GM18858 (cell line): ENCODE measurements at regions not wholly inside any gene's neighbourhood (a gene's known extent, or its start where the extent isn't known, plus 50 kb on each side); places are given as distances from the start of the nearest gene placed in this dataset.

ENCODE experiments used
- ATAC-seq: cut with Tn5 transposase; IDR thresholded peaks from one replicate; pipeline ENCODE4 v1.9.1; 2021; ENCODE audit not compliant: unreplicated experiment

DNA sequence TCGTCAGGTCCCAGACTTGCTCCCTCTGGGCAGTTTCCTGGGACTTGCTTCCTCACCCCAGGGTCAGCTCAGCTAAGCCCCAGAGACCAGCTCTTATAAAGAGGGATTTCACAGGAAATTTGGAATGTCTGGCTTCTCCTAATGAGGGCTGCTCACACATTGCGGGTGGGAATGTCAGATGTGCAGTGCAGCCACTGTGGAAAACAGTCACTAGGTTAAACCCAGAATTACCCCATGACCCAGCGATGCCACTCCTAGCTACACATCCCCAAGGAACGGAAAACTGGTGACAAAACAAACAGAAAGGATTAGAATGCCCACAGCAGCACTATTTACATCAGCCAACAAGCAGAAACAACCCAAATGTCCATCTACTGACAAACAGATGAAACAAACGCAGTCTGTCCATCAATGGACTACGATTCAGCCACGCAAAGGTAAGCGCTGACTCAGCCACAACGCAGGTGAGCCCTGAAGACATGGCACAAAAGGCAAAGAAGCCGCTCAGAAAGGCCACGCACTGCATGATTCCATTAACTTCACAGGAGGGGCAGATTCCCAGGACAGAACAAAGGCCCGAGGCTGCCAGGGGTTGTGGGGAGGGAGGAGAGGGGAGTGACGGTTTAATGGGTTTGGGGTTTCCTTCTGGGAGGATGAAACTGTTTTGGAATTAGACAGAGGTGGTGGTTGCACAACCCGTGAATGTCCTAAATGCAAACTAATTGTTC is 63.0 kb downstream of the NCOR2 start:
- no peak for ATAC-seq

GRCh38 chr12:124503305-124503704 is 64.1 kb downstream of the NCOR2 start:
- ATAC-seq, result no peak

- no peak for ATAC-seq
These were observed 65.0 kb downstream of the NCOR2 start for GRCh38 chr12:124502379-124502778.

GRCh38 chr12:124501827-124502226 is 65.6 kb downstream of the NCOR2 start:
- no peak for ATAC-seq

DNA sequence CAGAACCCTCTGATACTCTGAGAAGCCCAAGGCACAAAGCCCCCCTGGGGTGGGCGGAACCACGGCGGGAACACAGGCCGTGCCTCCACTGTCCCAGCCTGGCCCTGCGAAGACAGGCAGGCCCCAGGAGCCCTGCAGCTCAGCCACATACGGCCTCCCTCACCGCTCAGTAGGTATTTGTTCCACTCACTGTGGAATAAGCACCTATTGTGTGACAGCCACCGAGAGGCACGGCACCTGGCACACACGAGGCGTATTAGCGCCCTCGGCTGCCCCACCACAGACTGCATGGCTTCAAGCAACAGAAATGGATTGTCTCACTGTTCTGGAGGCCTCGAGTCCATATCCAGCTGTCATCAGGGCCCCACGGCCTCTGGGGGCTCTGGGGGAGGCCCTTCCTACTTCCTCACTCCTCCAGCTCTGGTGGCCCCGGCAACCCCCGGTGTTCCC is 66.3 kb downstream of the NCOR2 start:
- ATAC-seq, result no peak

DNA sequence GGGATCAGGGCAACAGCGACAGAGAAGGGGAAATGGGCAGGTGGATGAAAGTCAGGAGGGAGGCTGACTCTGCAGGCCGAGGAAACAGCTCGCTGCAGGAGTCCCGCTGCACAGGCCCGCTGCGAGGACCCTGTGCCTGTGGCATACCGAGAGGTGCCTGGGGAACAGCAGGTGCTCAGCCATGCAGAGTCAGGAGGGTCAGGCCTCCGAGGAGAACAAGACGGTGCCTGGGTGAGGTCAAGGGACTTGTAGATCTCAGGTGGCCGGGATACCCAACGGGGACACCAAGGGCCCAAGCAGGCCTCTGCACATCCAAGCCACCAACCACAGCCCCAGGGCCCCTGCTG is 67.5 kb downstream of the NCOR2 start:
- no peak for ATAC-seq

GRCh38 chr12:124499190-124499753 is 68.1 kb downstream of the NCOR2 start:
- ATAC-seq, result no peak

DNA sequence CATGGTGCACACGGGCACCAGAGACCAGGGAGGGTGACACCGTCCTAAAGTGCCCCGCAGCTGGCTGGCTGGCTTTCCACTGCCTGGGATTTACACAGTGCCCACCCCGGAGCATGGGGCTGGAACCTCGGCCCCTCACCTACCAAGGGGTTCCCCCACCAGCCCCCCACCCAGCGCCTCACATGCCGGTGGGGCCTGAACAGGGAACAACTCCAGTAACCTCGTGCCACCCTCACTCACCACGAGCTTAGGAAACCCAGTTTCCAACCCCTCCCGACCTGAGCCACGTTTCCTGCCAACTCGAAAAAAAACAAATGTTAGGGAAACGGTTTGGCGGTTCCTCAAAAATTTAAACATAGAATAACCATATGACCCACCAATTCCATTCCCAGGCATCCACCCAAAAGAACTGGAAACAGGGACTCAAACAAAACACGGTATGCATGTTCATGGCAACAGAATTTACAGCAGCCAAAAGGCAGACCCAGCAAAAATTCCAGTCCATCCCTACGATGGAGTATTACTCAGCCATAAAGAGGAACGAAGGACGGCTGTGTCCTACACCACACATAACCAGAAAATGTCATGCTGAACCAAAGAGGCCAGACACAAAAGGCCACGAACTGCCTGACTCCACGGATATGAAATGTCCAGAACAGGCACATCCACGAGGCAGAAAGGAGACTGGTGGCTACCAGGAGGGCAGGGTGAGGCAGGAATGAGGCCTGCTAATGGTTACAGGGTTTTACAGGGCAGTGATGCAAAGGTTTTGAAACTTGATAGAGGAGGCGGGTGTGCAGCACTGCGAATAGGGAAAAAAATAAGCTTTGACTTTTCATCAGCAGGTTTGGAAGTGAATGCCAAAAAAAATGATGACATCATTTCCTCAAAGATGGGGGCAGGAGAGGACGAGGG is 68.9 kb downstream of the NCOR2 start:
- ATAC-seq, result no peak

DNA sequence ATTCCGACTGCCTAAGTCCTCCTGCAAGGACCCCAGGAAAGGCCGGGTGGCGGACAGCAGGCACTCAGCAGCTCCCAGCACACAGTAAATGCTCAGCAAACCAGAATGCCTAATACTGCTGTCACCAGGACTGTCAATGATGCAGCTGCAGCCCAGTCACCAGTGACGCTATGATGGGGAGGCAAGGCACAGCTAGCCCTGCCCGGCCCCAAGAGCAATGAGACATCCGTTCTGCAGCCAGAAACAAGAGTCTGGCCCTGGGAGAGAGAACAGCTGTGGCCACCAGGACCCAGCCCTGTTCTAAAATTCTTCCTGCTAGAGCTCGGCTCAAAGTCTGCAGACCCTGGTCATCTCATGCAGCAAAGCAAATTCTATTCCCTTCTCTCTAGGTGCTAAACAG is 69.8 kb downstream of the NCOR2 start:
- no peak for ATAC-seq

- ATAC-seq, result no peak
These were observed 70.4 kb downstream of the NCOR2 start for GRCh38 chr12:124497039-124497438.

DNA sequence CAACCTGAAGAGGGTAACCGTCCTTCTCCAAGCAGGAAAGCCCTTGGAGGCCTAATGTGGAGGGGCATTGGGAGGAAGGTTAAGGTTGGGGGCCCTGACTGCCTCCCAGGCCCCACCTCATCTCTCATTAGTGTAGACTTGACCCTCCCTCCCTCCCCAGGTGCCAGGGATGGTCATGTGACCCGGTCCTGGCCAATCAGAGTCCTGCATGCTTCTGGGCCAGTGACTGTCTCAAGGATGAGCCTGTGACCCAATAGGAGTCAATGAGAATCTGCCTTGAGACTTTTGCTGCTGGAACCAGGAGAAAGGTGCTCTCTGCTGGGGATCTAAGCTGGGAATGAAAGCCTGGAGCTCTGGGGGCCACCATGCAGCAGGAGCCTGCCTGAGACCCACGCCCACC is 70.8 kb downstream of the NCOR2 start:
- no peak for ATAC-seq

- no peak for ATAC-seq
These were observed 72.0 kb downstream of the NCOR2 start for GRCh38 chr12:124495194-124495983.

GRCh38 chr12:124494751-124495129 is 72.7 kb downstream of the NCOR2 start:
- no peak for ATAC-seq

DNA sequence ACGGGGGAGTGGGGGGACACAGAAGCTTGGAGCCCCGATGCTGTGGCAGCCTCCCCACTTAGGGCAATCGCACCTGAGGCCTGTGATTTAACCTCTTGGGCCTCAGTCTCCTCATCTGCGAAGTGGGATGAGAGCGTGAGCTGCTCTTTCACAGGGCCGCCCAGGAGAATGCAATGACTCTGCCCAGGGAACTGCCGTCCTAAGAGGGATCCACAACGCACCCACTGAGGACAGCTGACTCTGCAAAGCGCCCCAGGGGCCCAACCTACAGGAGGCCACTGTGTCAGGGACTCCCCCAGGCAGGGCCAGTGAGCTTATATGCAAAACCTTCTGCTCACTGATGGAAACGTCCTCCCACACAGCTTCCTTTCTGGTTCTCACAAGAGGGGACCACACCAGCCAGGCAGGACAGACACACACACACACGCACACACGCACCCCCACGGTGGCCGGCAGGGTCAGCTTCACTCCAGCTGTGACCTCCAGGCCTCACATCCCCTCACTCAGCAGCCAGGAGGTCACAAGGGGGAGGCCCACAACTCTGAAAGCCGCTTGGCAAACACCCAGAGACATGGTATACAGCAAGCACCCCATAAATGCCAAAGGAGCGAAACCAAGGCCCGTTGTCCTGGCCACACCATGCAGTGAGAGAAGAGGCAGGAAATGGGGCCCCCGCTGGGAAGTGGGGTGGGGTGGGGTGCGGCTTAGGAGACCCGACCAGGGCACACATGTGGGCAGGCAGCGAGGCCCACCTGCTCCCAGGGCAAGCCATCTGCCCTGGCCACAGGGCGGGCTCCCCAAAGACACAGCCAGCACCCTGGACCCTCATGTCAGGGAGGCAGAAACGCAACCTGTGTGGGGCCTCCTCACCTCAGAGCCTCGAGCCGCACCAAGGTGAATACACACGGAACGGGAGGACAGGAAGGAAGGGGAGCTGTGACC is 73.3 kb downstream of the NCOR2 start:
- ATAC-seq, result peak; percentile 91

DNA sequence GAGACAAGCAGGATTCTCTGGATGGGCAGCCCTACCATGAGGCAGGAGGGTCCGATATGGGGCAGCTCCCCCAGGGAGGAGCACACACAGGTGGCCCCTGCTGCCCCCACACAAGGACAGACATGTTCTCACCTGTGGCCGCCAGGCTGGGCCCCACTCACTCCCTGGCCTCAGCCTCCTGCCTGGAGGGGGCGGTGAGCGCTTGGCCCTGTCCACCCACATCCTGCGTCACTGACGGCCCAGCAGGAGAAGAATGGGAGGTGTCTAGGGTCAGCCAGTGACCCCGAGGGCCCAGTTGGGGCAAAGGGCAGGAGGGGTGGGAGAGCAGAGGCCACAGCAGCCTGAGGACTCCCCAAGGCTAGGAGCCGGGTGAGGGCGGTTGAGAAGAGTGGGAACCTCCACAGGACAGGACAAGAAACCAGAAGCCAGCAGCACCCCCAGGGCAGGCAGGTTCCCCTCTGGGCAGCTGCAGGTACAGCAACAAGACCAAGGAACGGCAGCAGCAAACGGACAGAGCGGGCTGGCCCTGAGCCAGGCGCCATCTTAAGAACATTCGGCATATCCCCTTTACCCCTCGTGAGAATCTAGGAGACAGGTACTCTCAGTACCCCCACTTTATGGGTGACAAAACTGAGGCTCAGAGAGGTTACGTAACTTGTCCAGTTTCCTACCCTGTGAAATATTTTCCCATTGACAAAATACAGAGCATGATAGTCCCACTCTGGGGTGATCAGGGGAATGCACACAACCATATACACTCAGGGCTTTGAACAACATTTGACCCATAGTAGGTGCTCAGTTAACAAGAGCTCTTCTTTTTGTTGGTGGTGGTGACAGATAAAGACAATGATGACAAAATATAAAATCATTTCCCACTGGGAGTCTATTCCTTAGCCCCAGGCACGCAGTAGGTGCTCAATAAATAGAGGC is 74.3 kb downstream of the NCOR2 start:
- no peak for ATAC-seq

GRCh38 chr12:124491856-124492420 is 75.5 kb downstream of the NCOR2 start:
- ATAC-seq, result no peak

- ATAC-seq, result no peak
These were observed 76.1 kb downstream of the NCOR2 start for GRCh38 chr12:124491310-124491709.

- ATAC-seq, result no peak
These were observed 76.7 kb downstream of the NCOR2 start for GRCh38 chr12:124490584-124491305.
